SKM-1 (cell line): ENCODE measurements at regions not wholly inside any gene's neighbourhood (a gene's known extent, or its start where the extent isn't known, plus 50 kb on each side); places are given as distances from the start of the nearest gene placed in this dataset.
"Not testable (repeated sequence)": the region's sequence is repeated elsewhere in the genome, so short reads cannot be mapped to it uniquely, and the experiment has no call there.

ENCODE experiments used
- DNase-seq: peaks from one replicate; lab custom pipeline; 2025; ENCODE audit not compliant: unreplicated experiment; lab: John Stamatoyannopoulos, UW

DNA sequence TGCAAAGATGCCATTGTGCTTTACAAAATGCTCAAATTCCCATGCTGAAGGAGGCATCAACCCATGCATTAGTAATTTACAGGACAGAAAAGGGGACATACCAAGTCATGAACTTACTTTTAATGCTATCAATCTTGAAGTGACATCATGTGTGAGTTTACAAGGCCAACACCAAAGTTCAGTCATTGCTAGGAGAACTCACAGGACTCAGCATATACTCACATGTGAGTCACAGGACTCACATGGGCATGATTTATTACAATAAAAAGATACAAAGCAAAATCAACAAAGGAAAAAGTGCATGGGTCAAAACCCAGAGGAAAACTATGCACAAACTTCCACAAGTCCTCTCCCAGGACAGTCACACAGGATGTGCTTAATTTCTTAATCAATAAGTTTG is 1656.0 kb downstream of the MRPL39 start:
- DNase-seq = no peak

DNA sequence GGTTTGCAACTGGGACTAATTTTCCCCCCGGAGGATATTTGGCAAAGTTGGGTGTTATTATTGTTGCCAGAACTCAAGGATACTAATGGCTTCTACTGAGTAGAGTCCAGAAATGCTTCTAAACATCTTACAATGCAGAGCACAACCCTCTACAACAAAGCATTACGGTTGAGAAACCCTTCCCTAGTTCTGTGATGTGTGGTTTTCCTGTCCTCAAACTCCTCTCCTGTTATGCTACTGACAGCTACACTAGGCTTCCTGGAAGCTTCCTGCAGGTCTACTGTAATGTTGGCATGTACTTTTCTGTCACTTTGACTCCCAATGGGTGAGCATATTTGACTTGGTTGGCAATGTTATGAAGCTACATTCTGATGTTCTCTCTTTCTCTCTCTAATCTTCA is 1656.9 kb downstream of the MRPL39 start:
- no peak for DNase-seq

DNA sequence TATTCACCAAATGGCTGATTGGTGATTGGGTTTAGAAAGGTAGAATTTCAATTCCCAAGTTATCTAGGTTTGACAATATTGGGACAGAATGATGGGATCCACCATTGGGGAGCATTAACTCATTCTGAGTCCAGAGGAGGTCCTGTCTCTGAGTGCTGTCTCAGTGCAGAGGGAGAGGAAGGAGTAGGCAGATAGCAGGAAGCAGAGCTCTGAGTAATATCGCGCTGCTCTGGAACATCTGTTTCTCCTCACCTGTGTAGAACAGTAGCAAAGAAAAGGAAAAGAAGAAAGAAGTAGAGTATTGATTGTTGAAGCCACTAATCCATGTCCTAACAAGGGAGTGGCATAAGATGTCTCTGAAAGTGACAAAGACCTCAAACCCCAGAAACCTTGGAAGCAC is 1657.8 kb downstream of the MRPL39 start:
- DNase-seq = no peak

DNA sequence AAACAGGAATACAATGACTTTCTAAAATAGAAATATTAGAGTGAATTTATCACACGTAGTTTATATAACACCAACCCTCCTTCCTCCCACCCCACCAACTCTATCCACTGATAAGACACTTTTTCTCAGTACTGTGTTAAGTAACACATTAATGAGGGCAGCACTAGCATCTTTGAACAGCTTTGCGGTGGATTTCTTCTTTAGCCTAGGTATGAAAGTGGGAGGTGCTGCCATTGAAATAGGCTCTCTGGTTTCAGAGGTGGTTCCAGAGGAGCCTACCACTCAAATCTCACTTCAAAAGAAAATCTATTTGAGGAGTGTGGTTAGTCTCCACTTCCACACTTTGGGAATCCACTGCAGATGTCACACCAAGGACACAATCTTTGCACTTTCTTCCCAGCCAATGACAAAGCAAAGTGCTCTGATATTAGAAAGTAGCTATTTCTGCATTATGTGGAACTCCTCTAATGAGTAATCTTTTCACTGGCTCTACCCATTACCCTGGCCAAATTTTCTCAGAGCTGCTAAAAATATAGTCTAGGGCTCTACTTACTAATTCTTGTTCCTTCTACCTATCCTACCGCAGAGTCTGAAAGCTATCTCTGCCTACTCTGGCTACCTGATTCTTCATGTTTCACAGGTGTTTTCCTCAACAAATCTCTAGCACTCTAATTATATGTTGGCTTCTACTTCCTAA is 1667.8 kb downstream of the MRPL39 start:
- DNase-seq = no peak

DNA sequence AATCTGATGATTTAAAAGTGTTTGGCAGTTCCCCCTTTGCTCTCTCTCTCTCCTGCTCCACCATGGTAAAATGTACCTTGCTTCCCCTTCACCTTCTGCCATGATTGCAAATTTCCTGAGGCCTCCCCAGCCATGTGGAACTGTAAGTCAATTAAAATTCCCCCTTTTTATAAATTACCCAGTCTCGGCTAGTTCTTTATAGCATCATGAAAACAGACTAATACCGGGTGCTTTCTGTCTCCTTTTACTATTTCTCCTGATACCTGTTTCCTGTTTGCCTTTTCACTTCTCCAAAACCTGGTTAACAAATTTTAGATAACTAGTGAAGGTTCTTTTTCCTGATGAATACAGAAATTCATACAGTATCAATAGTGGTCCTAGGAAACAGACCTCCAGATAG is 1670.3 kb downstream of the MRPL39 start:
- no peak for DNase-seq

DNA sequence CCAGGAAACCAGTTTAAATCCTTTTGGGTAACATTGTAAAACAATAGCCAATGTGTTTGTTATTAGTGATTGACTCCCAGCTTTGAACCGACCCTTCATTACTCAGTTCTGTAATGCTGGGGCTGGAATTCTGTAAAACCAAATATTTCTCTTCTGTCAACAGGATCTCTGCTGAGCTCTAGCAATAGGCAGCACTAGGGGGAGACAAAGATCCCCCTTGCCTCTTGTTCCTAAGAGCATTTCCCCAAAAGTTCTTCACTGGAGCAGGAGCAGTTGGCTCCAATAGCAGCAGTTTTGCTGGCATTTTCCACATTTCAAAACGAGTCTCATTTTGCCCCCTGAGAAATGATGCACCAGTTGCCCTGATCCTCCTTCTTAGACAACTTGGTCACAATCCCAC is 1671.1 kb downstream of the MRPL39 start:
- peak; percentile 11 for DNase-seq

DNA sequence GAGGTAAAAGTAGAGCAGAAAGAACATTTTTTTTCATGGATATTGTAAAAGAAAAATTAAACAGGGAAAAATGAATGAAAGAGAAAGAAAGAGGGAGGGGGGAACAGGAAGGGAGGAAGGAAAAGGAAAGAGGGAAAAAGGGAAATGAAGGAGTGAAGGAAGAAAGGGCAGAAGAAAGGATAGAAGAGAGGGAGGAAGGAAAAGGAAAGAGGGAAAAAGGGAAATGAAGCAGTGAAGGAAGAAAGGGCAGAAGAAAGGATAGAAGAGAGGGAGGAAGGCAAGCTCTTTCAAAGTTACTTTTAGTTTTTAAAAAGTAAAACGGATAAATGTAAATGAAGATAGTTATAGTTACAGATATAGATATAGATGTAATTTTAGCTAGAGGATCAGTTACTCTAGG is 1676.7 kb downstream of the MRPL39 start:
- no peak for DNase-seq

DNA sequence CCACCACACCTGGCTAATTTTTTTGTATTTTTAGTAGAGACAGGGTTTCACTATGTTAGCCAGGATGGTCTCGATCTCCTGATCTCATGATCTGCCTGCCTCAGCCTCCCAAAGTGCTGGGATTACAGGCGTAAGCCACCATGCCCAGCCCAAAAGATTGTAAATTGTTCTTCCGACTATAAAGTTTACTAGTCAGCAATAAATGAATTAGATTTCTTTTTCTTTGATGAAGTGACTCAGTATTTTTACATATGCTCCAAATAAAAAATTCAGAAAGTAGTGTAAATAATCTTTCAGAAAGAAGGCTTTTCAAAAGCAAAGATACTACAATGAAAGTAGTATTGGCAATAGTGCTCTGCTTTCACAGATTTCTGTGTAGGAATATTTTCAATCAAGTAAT is 1680.9 kb downstream of the MRPL39 start:
- not testable (repeated sequence) for DNase-seq

DNA sequence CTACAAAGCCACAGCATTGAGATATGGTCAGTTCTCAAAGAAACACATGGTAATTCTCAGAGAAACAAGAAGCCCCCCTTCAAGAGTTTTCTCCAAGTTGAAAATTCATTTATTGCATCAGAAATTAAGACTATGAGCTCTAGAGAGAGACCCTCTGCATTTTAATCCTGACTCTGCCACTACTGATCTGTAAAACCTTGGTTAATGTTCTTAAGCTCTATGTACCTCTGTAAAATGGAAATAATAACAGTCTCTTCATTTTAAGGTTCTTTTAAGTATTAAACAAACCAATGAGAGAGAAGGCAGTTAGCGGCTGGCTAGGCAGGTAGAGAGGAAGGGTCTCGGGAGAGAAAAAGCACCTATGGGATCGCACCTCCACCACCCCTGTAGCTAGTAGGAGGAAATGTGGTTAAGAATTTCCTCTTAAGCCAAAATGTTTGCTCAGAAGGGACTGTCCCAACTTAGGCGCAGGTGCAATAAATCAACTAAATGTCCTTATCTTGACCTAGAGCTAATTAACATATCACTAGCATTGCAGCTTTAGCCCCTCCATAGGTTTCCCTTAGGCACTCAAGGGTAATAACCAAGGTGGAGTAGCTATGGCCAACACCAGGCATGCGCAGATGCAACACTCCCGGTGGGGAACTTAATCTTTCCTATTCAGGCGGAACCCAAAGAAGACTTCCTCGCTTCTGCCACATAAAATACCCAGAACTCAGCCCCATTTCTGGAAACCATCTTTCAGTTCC is 1685.4 kb downstream of the MRPL39 start:
- no peak for DNase-seq

DNA sequence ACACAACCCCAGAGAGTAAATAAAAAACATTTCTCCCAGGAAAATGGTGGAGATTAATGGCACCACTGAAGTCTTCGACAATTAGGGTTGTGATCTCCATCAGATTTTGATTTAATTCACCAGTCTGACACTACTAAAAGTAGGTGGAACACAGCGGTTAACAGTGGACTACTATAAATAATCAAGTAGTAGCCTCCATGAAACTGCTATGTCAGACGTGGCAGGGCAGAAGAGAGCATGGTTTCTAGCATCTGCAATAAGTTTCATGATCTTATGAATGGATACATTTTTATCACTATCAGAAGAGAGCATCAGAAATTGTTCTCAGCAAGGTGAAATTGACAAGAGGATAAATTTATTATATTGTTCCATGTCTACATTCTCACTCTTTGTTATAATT is 1706.6 kb downstream of the MRPL39 start:
- no peak for DNase-seq

DNA sequence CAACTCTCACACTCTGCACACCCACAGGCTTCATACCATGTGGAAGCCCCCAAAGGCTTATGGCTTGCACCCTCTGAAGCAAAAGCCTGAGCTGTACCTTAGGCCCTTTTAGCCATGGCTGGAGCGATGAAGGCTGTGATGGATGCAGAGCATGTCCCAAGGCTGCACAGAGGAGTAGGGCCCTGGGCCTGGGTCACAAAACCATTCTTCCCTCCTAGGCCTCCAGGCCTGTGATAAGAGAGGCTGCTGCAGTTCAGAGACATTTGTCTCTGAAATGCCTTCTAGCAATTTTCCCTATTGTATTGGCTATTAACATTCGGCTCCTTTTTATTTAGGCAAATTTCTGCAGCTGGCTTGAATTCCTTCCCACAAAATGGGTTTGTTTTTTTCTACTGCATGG is 1707.7 kb downstream of the MRPL39 start:
- no peak for DNase-seq

DNA sequence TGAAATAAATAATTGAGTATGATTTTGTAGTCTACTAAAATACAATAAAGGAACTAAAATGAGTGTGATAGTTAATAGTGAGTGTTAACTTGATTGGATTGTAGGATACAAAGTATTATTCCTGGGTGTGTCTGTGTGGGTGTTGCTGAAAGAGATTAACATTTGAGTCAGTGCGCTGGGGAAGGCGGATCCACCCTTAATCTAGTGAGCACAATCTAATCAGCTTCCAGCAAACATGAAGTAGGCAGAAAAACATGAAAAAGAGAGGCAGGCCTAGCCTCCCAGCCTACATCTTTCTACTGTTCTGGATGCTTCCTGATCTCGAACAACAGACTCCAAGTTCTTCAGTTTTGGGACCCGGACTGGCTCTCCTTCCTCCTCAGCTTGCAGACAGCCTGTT is 1716.6 kb downstream of the MRPL39 start:
- no peak for DNase-seq

DNA sequence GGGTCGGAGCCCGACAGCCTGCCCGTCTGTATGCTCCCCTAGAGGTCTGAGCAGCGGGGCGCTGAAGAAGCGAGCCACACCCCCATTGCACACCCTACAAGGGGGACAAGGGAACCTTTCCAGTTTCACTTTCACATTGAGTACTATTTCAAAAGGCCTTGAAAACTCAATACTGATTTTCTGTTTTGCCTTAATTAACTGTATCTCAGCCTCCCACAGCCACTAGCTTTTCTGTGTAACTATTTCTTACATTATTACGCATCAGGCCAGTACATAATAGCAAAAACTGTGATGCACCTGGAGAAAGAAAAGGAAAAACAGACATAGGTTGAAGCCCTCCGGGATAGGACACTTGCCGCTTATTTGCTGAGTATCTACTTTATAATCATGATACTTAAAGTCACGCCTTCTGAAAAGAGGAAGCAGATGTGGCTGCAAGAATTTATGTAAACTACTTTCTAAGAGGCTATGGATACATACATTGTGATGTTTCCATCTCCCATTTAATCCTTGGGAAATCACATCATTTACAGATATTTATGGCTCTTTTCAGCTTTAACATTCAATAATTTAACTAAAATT is 1719.5 kb downstream of the MRPL39 start:
- no peak for DNase-seq

DNA sequence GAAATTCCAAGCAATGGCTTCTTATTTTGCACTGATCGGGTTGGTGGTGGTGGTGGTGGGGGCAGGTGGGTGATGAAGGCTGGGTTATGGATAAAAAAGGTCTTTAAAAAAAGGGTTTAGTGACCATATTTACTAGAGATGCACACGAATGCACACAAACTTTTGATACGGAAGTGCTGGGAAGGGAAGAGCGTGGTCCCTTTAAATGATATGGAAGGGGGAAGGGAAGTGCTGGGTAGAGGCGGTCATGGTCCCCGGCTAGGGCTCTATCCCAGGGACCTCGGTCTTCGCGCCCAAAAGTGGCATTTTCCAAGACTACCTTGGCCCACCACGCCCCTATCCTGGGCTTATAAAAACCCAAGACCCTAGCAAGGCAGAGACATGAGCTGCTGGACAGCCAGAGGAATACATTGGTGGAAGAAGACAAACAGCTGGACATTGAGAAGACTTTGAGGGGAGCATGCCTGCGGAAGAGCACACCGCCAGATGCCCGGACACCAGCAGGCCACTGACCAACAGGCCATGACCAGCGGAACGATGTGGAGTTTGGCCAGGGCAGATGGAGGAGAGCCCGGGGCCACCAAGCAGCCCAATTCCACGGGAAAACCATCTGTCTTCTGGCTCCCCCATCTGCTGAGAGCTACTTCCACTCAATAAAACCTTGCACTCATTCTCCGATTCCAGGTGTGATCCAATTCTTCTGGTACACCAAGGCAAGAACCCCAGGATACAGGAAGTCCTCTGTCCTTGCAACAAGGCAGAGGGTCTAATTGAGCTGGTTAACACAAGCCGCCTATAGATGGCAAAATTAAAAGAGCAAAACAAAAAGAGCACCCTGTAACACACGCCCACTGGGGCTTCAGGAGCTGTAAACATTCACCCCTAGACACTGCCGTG is 1720.2 kb downstream of the MRPL39 start:
- DNase-seq = no peak

DNA sequence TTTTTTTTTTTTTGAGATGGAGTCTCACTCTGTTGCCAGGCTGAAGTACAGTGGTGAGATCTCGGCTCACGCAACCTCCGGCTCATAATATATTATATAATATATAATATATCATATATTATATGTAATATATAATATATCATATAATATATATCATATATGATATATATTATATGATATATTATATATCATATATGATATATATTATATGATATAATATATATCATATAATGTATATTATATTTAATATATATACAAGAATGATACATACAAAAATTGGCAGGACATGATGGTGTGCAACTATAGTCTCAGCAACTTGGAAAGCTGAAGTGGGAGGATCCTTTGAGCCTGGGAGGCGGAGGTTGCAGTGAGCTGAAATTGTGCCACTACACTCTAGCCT is 1725.5 kb downstream of the MRPL39 start:
- DNase-seq = no peak

DNA sequence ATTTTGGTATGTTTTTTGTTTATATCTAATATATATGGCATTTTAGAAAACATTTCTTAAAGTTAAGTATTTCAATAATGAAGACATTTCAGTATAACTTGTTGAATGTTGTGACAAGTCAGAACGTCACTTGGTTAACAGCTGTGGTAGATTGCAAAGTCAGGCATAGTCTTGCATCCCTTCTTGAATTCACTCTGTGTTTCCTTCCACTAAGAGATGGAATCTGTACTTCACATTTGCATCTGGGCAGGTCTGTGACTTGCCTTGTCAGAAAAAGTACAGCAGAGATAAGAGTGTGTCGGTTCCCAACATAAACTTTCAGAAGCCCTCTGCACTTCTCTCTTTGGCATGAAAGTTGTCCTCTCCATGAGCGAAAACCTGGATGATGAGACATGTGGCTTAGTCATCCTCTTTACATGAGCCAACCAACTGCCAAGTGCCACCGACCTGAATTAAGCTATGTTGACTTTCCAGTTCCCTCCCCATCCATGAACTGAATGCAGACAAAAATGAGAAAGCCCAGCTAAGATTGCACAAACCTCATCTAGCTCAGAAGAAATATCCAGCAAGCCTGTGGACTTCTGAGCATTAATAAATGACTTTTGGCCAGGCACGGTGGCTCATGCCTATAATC is 1730.2 kb downstream of the MRPL39 start:
- no peak for DNase-seq

DNA sequence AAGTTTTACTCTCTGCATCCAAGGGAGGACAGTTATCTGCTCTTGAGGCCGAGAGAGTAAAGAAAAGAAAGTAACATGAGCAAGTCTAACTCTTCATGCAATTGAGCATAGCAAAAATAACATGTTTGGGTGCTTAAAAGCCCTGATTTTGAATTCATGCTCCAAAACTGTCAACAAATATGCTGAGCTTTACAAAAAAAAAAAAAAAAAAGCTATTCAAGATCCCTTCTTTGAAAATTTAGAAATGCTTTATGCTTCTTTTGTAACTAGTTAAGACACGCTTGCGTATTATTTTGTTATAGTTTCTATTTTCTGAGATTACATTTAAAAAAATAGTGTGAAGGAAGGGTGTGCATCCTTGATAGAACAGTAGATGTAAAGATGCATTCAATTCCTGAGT is 1733.0 kb downstream of the MRPL39 start:
- no peak for DNase-seq

DNA sequence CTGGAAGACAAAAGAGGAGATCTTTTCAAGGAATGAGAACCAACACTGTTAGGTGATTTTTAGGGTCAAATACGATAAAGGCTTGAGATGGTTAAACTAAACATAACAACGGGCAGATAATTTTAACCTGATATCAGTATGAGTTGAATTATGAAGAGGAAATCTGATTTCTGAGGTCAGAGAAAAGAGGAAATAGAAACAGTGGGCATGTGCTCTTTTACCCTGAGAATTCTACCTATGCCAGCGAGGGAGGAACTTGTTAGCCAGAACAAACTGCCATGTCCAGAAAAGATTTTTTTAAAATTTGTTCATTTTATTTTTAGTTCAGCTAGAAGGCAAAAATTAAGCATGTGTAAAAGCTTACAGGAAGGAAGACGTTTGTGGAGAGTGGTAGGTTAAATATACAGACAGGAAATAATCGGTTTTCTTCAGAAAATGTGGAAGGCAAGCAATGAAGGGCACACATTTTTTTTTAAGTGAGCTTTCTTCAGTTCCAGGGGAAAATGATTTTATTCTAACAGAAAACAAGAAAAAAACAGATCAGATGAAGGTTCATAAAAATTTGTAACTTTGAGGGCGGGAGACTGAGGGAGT is 1745.3 kb downstream of the MRPL39 start:
- no peak for DNase-seq

DNA sequence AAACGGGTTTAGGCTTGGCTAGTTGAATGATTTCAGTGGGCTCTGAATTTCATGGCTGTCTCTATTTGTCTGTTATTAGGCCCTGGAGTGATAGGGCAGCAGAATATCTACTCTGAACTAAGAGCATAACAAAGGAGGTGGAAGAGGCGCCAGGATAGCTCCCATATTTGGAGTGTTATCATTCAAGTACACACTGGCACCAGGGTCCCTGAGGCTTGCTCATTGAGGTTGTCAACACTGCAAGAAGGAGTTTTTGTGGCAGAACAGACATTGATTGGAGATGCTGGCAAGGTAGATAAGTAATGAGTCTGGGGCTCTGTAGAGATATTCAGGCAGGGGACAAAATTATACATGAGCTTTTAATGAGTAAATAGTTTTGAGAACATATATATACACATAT is 1748.4 kb downstream of the MRPL39 start:
- no peak for DNase-seq

DNA sequence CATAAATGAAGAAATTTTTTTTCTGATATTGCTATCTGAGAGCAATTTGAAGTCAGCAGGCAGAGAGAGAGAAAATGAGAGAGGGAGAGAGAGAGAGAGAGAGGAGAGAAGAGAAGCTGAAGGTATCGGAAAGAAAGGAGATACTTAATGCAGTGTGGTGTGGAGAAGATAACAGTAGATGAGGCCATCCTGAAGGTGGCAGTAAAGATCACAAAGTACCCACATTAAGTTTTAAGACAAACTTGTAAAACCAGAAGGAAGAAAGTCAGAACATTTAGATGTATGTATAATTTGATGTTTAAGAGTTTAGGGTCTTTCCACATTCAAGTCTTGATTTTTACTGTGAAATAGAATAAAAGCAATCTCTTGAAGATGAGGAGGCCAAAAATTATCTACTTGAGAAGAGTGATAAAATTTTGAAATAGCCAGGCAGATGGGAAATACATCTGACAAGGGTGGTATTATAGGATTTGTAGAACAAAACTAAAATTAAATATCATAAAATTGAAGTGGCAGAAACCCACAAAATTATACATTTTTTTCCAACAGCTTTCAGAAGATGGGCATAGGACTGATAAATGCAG is 1753.4 kb downstream of the MRPL39 start:
- DNase-seq = peak; percentile 37
